Cardiac muscle cell (in vitro differentiated cells and primary cell): ENCODE measurements at regions not wholly inside any gene's neighbourhood (a gene's known extent, or its start where the extent isn't known, plus 50 kb on each side); places are given as distances from the start of the nearest gene placed in this dataset.

Experiments
- DNase-seq, 2 donors: peaks; one replicate each; pipeline versions ENCODE4 v3.0.0 to v3.0.0-alpha.2; 2010 to 2017; ENCODE audit warnings: low read depth in 1 of 2, low spot score in 1 of 2
- H3K27ac ChIP-seq: fragments of 200-600 bp; sonication (generic); 2 replicates; pipeline ENCODE4 v1.5.1; 2016
- H3K27me3 ChIP-seq: fragments of 200-600 bp; sonication (generic); 2 replicates; pipeline ENCODE4 v1.6.0; 2016; ENCODE audit warnings: control low read depth
- H3K36me3 ChIP-seq: fragments of 200-600 bp; sonication (generic); 2 replicates; pipeline ENCODE4 v1.5.1; 2016; ENCODE audit warnings: control low read depth
- H3K4me1 ChIP-seq: fragments of 200-600 bp; sonication (generic); 2 replicates; pipeline ENCODE4 v1.8.1; 2017; ENCODE audit warnings: low read depth, mild to moderate bottlenecking, mixed run types
- H3K4me3 ChIP-seq: fragments of 200-600 bp; sonication (generic); 2 replicates; pipeline ENCODE4 v1.5.1; 2016; ENCODE audit warnings: mild to moderate bottlenecking
- H3K9me3 ChIP-seq: fragments of 200-600 bp; sonication (generic); 2 replicates; pipeline ENCODE4 v1.5.1; 2017; ENCODE audit warnings: low read depth, mild to moderate bottlenecking, control low read depth
- TF ChIP-seq, protein P1 (sequence below): IDR thresholded peaks from 2 replicates; pipeline ENCODE4 v1.5.1; 2012; ENCODE audit warnings: low read depth, mild to moderate bottlenecking, low read length

- H3K27ac ChIP-seq = no peak overlapping the region
- H3K36me3 ChIP-seq = no peaks in the 10 kb centered on the region
- TF ChIP-seq, protein P1, sequence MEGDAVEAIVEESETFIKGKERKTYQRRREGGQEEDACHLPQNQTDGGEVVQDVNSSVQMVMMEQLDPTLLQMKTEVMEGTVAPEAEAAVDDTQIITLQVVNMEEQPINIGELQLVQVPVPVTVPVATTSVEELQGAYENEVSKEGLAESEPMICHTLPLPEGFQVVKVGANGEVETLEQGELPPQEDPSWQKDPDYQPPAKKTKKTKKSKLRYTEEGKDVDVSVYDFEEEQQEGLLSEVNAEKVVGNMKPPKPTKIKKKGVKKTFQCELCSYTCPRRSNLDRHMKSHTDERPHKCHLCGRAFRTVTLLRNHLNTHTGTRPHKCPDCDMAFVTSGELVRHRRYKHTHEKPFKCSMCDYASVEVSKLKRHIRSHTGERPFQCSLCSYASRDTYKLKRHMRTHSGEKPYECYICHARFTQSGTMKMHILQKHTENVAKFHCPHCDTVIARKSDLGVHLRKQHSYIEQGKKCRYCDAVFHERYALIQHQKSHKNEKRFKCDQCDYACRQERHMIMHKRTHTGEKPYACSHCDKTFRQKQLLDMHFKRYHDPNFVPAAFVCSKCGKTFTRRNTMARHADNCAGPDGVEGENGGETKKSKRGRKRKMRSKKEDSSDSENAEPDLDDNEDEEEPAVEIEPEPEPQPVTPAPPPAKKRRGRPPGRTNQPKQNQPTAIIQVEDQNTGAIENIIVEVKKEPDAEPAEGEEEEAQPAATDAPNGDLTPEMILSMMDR = no peak
- H3K4me3 ChIP-seq = no peak overlapping the region
- no peaks in the 10 kb centered on the region for H3K4me1 ChIP-seq
- no peaks in the 10 kb centered on the region for H3K27me3 ChIP-seq
- DNase-seq = no peak
- H3K9me3 ChIP-seq = no peaks in the 10 kb centered on the region
Observed at GRCh38 chr1:90314533-90314932, 319.6 kb downstream of the ZNF326 start.

DNA sequence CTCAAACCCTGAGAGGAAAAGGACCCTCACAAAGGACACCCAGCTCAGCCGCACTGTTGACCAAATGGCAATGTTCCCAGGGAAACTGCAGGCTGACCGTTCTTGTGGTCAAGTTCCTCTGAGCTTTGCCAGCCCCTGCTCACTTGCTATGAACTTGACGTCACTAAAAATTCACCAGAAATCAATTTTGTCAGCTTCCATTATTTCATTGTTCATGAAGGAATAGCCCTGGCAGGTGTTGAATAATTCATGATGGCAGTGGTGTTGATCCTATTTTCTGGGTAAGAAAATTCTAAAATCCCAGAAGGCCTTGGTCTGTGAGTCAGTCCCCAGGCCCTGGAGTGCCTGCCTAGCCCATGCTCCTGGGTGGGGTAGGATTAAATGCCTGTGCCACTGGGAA, 318.9 kb downstream of the ZNF326 start:
- no peaks in the 10 kb centered on the region for H3K4me1 ChIP-seq
- H3K36me3 ChIP-seq = no peaks in the 10 kb centered on the region
- no peak overlapping the region for H3K27ac ChIP-seq
- H3K27me3 ChIP-seq = no peaks in the 10 kb centered on the region
- no peaks in the 10 kb centered on the region for H3K9me3 ChIP-seq
- TF ChIP-seq, protein P1 = no peak
- no peak overlapping the region for H3K4me3 ChIP-seq
- no peak for DNase-seq

GRCh38 chr1:90309806-90310205, 314.9 kb downstream of the ZNF326 start:
- Histone ChIP-seq H3K9me3 (no peaks in the 10 kb centered on the region), H3K4me1 (no peaks in the 10 kb centered on the region), H3K27me3 (no peaks in the 10 kb centered on the region), H3K36me3 (no peaks in the 10 kb centered on the region), H3K27ac (no peak overlapping the region), H3K4me3 (no peak overlapping the region)
- TF ChIP-seq, protein P1 = no peak
- no peak for DNase-seq

DNA sequence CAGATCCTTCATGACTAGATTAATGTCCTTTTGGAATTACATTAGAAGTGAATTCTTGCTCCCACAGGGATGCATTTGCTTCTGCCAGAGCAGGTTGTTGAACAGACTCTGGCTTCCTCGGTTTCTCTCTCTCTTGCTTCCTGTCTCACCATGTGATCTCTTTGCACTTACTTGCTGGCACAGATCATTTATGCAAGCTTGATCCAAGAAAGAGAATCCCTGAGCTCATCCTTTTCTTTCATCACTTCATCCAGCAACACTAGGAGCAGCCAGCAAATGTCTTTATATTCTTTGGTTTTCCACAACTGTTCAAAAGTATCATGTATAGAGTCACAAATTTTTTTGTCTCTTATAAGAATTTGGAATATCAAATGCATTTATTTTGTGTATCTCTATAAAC, 313.5 kb downstream of the ZNF326 start:
- H3K27me3 ChIP-seq = no peaks in the 10 kb centered on the region
- TF ChIP-seq, protein P1 = no peak
- no peak for DNase-seq
- no peaks in the 10 kb centered on the region for H3K9me3 ChIP-seq
- H3K4me3 ChIP-seq = no peak overlapping the region
- H3K36me3 ChIP-seq = no peaks in the 10 kb centered on the region
- no peak overlapping the region for H3K27ac ChIP-seq
- H3K4me1 ChIP-seq = no peaks in the 10 kb centered on the region

- no peak overlapping the region for H3K27ac ChIP-seq
- TF ChIP-seq, protein P1 = no peak
- H3K27me3 ChIP-seq = no peaks in the 10 kb centered on the region
- H3K9me3 ChIP-seq = no peaks in the 10 kb centered on the region
- no peak for DNase-seq
- H3K4me1 ChIP-seq = no peaks in the 10 kb centered on the region
- no peaks in the 10 kb centered on the region for H3K36me3 ChIP-seq
- no peak overlapping the region for H3K4me3 ChIP-seq
Observed at GRCh38 chr1:90305577-90305976, 310.7 kb downstream of the ZNF326 start.

DNA sequence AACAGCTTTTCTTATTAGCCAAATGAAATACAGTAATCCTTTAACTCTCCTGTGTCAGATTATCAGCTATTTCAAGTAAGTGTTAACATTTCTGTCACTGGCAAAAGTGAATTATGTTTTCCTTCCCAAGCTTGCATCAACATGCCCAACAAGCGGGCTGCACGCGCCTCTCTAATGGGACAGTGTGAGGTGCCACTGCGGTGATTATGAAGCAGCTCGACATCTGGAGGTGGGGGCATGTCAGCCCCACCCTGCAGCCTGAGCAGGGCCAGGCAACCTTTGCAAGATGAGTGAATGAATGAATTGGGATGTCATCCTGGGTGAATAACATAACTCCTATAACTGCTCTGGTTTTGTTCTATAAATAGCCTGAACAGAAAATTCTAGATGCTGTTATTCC, 301.4 kb downstream of the ZNF326 start:
- no peaks in the 10 kb centered on the region for H3K4me1 ChIP-seq
- TF ChIP-seq, protein P1 = no peak
- H3K4me3 ChIP-seq = no peak overlapping the region
- no peaks in the 10 kb centered on the region for H3K36me3 ChIP-seq
- no peaks in the 10 kb centered on the region for H3K27me3 ChIP-seq
- DNase-seq = no peak
- H3K9me3 ChIP-seq = no peaks in the 10 kb centered on the region
- no peak overlapping the region for H3K27ac ChIP-seq
